Keratinocyte (primary cell): ENCODE measurements at regions not wholly inside any gene's neighbourhood (a gene's known extent, or its start where the extent isn't known, plus 50 kb on each side); places are given as distances from the start of the nearest gene placed in this dataset.
A peak's percentile ranks its signal among the peaks of the same experiment; 100 is the strongest.

Experiments
- DNase-seq: peaks from one replicate; pipeline ENCODE4 v3.0.0-alpha.2; 2011; ENCODE audit warnings: low read depth, missing footprints, low spot score
- FAIRE-seq: peaks from 2 replicates; lab custom pipeline; 2011; peaks lifted over from hg19 to GRCh38; lab: Jason Lieb, UNC
- H2AFZ ChIP-seq: 2 replicates; pipeline ENCODE4 v1.6.0; 2012; ENCODE audit warnings: low read length, control low read depth, inconsistent platforms; ENCODE audit not compliant: control insufficient read depth
- H3K27ac ChIP-seq: 2 replicates; pipeline ENCODE4 v1.5.1; 2011; ENCODE audit warnings: low read length; ENCODE audit not compliant: control insufficient read depth, insufficient read depth
- H3K27me3 ChIP-seq: 3 replicates; pipeline ENCODE4 v1.6.0; 2011; ENCODE audit warnings: low read length; ENCODE audit not compliant: control insufficient read depth, insufficient read depth; ENCODE audit errors: extremely low read depth
- H3K36me3 ChIP-seq, 2 experiments: 2 replicates in 1 of 2; 3 replicates in 1 of 2; pipeline ENCODE4 v1.5.1; 2011; ENCODE audit warnings: low read length in 2 of 2, mild to moderate bottlenecking in 1 of 2; ENCODE audit not compliant: control insufficient read depth in 2 of 2, insufficient read depth in 2 of 2; ENCODE audit errors: extremely low read depth in 1 of 2
- H3K4me1 ChIP-seq: 3 replicates; pipeline ENCODE4 v1.5.1; 2011; ENCODE audit warnings: low read length; ENCODE audit not compliant: control insufficient read depth, insufficient read depth; ENCODE audit errors: extremely low read depth
- H3K4me2 ChIP-seq: 3 replicates; pipeline ENCODE4 v1.6.0; 2011; ENCODE audit warnings: low read depth, low read length; ENCODE audit not compliant: control insufficient read depth, insufficient read depth; ENCODE audit errors: extremely low read depth
- H3K4me3 ChIP-seq, 3 experiments: fragments of 200-600 bp in 1 of 3; sonication (generic) in 1 of 3; 2 replicates in 2 of 3; 3 replicates in 1 of 3; pipeline ENCODE4 v1.5.1; 2011 to 2016; ENCODE audit warnings: low read length in 3 of 3, mild to moderate bottlenecking in 3 of 3, control low read depth in 2 of 3, inconsistent platforms in 1 of 3, low read depth in 1 of 3, mixed read lengths in 1 of 3, mixed run types in 1 of 3, moderate library complexity in 1 of 3; ENCODE audit not compliant: control insufficient read depth in 2 of 3, insufficient read depth in 2 of 3; ENCODE audit errors: extremely low read depth in 1 of 3
- H3K79me2 ChIP-seq: 2 replicates; pipeline ENCODE4 v1.6.0; 2012; ENCODE audit warnings: low read length; ENCODE audit not compliant: control insufficient read depth, insufficient read depth
- H3K9ac ChIP-seq: 3 replicates; pipeline ENCODE4 v1.6.0; 2011; ENCODE audit warnings: low read length; ENCODE audit not compliant: control insufficient read depth, insufficient read depth; ENCODE audit errors: extremely low read depth
- H3K9me1 ChIP-seq: 3 replicates; pipeline ENCODE4 v1.6.0; 2011; ENCODE audit warnings: low read length; ENCODE audit not compliant: control insufficient read depth, insufficient read depth; ENCODE audit errors: extremely low read depth
- H3K9me3 ChIP-seq: 2 replicates; pipeline ENCODE4 v1.5.1; 2012; ENCODE audit warnings: low read depth, low read length; ENCODE audit not compliant: control insufficient read depth
- H4K20me1 ChIP-seq: 3 replicates; pipeline ENCODE4 v1.6.0; 2011; ENCODE audit warnings: low read length; ENCODE audit not compliant: control insufficient read depth, insufficient read depth; ENCODE audit errors: extremely low read depth
- CTCF ChIP-seq, 3 experiments: IDR thresholded peaks in 1 of 3; conservative IDR thresholded peaks in 1 of 3; optimal IDR thresholded peaks in 1 of 3; 2 replicates in 2 of 3; 3 replicates in 1 of 3; pipeline versions ENCODE3 to v1.5.1; 2011; ENCODE audit warnings: low read length in 3 of 3, mild to moderate bottlenecking in 3 of 3, moderate library complexity in 2 of 3, control low read depth in 1 of 3, inconsistent platforms in 1 of 3; ENCODE audit not compliant: insufficient read depth in 2 of 3; ENCODE audit errors: extremely low read depth in 1 of 3
- EZH2 ChIP-seq: IDR thresholded peaks from one replicate; pipeline ENCODE4 v1.6.1; 2012; ENCODE audit warnings: inconsistent platforms, mild to moderate bottlenecking, low read length, moderate library complexity
- dilution Hi-C: fragments of 300-500 bp; cut with MboI; formaldehyde crosslinking; loops from one replicate; pipeline ENCODE4 v1.7.0; 2020; ENCODE audit warnings: low sequenced_read_pairs; ENCODE audit not compliant: extremely low pct_ligation_motif_present

GRCh38 chr5:2176581-2176980 is 293.9 kb upstream of the IRX4 start:
- Histone ChIP-seq H3K27me3 (no peaks in the 10 kb centered on the region), H3K4me1 (peaks cover 16% of the 10 kb centered on the region), H3K36me3 (no peaks in the 10 kb centered on the region), H3K9me3 (no peaks in the 10 kb centered on the region), H4K20me1 (no peaks in the 10 kb centered on the region), H3K9me1 (no peaks in the 10 kb centered on the region), H3K79me2 (no peaks in the 10 kb centered on the region), H3K4me2 (peak overlapping the region; percentile 56), H2AFZ (peak overlapping the region; percentile 30), H3K4me3 (no peak overlapping the region), H3K27ac (no peak overlapping the region), H3K9ac (no peak overlapping the region)
- no peak for TF ChIP-seq EZH2
- no peak for TF ChIP-seq CTCF (optimal IDR thresholded peaks at IDR 0.05 in 1 of 3, IDR thresholded peaks at IDR 0.05 in 1 of 3, conservative IDR thresholded peaks at IDR 0.05 in 1 of 3; ENCODE audit: extremely low read depth in 1 of 3, insufficient read depth in 2 of 3, low read length in 3 of 3)
- dilution Hi-C loops, result no loop called here
- FAIRE-seq (peak; percentile 94), DNase-seq (peak; percentile 78)

- no peaks in the 10 kb centered on the region for H3K27me3 ChIP-seq
- peak overlapping the region; percentile 56 for H3K4me2 ChIP-seq
- H3K79me2 ChIP-seq, result no peaks in the 10 kb centered on the region
- H2AFZ ChIP-seq, result peak overlapping the region; percentile 15
- peaks cover 16% of the 10 kb centered on the region for H3K4me1 ChIP-seq
- DNase-seq (no peak), FAIRE-seq (no peak)
- dilution Hi-C loops, result no loop called here
- no peak overlapping the region for H3K9ac ChIP-seq
- no peaks in the 10 kb centered on the region for H3K36me3 ChIP-seq
- no peak overlapping the region for H3K27ac ChIP-seq
- no peak for TF ChIP-seq CTCF (optimal IDR thresholded peaks at IDR 0.05 in 1 of 3, IDR thresholded peaks at IDR 0.05 in 1 of 3, conservative IDR thresholded peaks at IDR 0.05 in 1 of 3; ENCODE audit: extremely low read depth in 1 of 3, insufficient read depth in 2 of 3, low read length in 3 of 3)
- TF ChIP-seq EZH2, result no peak
- no peaks in the 10 kb centered on the region for H3K9me3 ChIP-seq
- H4K20me1 ChIP-seq, result no peaks in the 10 kb centered on the region
- no peak overlapping the region for H3K4me3 ChIP-seq
- no peaks in the 10 kb centered on the region for H3K9me1 ChIP-seq
Observed at GRCh38 chr5:2175842-2176404, 293.2 kb upstream of the IRX4 start.
